CD4-positive, alpha-beta T cell (primary cell): ENCODE measurements at regions not wholly inside any gene's neighbourhood (a gene's known extent, or its start where the extent isn't known, plus 50 kb on each side); places are given as distances from the start of the nearest gene placed in this dataset.

Experiments
- ATAC-seq: fragments of 200-7000 bp; cut with Tn5 transposase; one replicate; pipeline ENCODE4 v1.10.0; 2022; ENCODE audit warnings: mild to moderate bottlenecking; ENCODE audit not compliant: poor library complexity
- CTCF ChIA-PET: fragments of 350-600 bp; sonication (Branson Sonifier 250); formaldehyde crosslinking; loops from one replicate; lab custom pipeline; 2021; ENCODE audit warnings: antibody characterized with exemption, inconsistent platforms; lab: Charles Lee
- POLR2A ChIA-PET: fragments of 350-600 bp; sonication (Branson Sonifier 250); formaldehyde crosslinking; loops from one replicate; lab custom pipeline; 2021; ENCODE audit warnings: antibody characterized with exemption, inconsistent platforms; lab: Charles Lee
- DNase-seq, 14 experiments: peaks; one replicate each; pipeline ENCODE4 v3.0.0-alpha.2; 2013 to 2020; ENCODE audit warnings: mixed read lengths in 2 of 14
- H3K27ac ChIP-seq, 2 donors: one replicate each; pipeline versions ENCODE4 v1.5.1 to v1.7.0; 2013; ENCODE audit warnings: low read length in 2 of 2, low read depth in 1 of 2, mild to moderate bottlenecking in 1 of 2
- H3K27me3 ChIP-seq, 2 experiments: 1 replicate in 1 of 2; 2 replicates in 1 of 2; pipeline versions ENCODE4 v1.6.1 to v1.7.0; 2013; ENCODE audit warnings: low read length in 2 of 2, control low read depth in 1 of 2, mild to moderate bottlenecking in 1 of 2, moderate library complexity in 1 of 2; ENCODE audit not compliant: insufficient read depth in 2 of 2, control insufficient read depth in 1 of 2
- H3K36me3 ChIP-seq: one replicate; pipeline ENCODE4 v1.6.1; 2013; ENCODE audit warnings: low read length, control low read depth; ENCODE audit not compliant: insufficient read depth
- H3K4me1 ChIP-seq: one replicate; pipeline ENCODE4 v1.6.1; 2013; ENCODE audit warnings: low read length, control low read depth; ENCODE audit not compliant: insufficient read depth
- H3K4me3 ChIP-seq: one replicate; pipeline ENCODE4 v1.5.1; 2013; ENCODE audit warnings: mild to moderate bottlenecking, low read length, moderate library complexity
- H3K9me3 ChIP-seq, 2 experiments: 1 replicate in 1 of 2; 2 replicates in 1 of 2; pipeline versions ENCODE4 v1.6.1 to v1.7.0; 2013; ENCODE audit warnings: low read length in 2 of 2, mild to moderate bottlenecking in 2 of 2, control low read depth in 1 of 2, moderate library complexity in 1 of 2; ENCODE audit not compliant: control insufficient read depth in 1 of 2, insufficient read depth in 1 of 2
- H3K27ac Mint-ChIP-seq: one replicate; pipeline ENCODE4 v1.8.0; 2020; ENCODE audit warnings: mixed read lengths
- H3K27me3 Mint-ChIP-seq: one replicate; pipeline ENCODE4 v1.8.0; 2021; ENCODE audit warnings: mixed read lengths
- H3K36me3 Mint-ChIP-seq: one replicate; pipeline ENCODE4 v1.8.0; 2021; ENCODE audit warnings: low read depth, mixed read lengths
- H3K4me1 Mint-ChIP-seq: one replicate; pipeline ENCODE4 v1.8.0; 2021; ENCODE audit warnings: low read depth, mixed read lengths
- H3K4me3 Mint-ChIP-seq: one replicate; pipeline ENCODE4 v1.8.0; 2020; ENCODE audit warnings: mild to moderate bottlenecking, mixed read lengths
- H3K9me3 Mint-ChIP-seq: one replicate; pipeline ENCODE4 v1.8.0; 2020; ENCODE audit warnings: mixed read lengths
- CTCF ChIP-seq: fragments of 200-600 bp; IDR thresholded peaks from one replicate; pipeline ENCODE4 v1.8.0; 2022; ENCODE audit warnings: antibody characterized with exemption, mild to moderate bottlenecking
- intact Hi-C, 2 experiments: fragments of 100-400 bp; cut with DNase I in 1 of 2; cut with micrococcal nuclease in 1 of 2; formaldehyde crosslinking; loops; one replicate each; pipeline versions ENCODE4 v1.15.1 to v1.9.0; 2023 to 2025; cut with DNase I, micrococcal nuclease

DNA sequence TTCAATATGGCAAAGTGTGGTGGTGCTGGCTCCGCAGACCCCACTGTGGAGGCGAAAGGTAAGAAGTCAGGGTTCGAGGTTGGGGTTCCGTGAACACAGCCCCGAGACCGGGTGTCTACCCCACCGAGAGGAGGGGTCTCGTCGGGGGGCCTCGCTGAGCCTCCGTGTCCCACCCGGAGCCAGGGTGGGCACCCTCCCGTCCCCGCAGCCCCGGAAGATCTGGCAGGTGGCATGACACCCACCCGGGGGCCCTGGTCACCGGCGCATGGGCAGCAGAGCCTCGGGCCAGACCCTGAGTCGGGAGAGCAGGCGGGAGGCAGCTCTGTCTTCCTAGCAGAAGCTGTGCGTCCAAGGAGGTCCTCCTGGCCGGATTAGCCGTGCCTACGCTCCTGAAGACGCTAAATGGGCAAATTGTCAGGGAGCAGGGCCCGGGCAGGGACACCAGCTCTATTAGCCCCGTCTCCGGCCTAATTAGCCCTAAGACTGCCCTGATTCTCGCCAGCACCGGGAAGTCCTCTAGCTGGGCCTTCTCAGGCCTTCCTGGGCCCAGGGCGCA lies 56.4 kb downstream of the UNCX start:
- POLR2A ChIA-PET, result no interaction called here
- ATAC-seq (no peak), DNase-seq (no peak)
- peaks cover 14 to 23% of the 10 kb centered on the region in 2 experiments for H3K27me3 ChIP-seq
- H3K9me3 ChIP-seq, result peaks cover 0 to 26% of the 10 kb centered on the region in 2 experiments
- CTCF ChIA-PET, result no interaction called here
- Mint-ChIP-seq H3K27ac (no peak overlapping the region), H3K36me3 (no peaks in the 10 kb centered on the region), H3K9me3 (no peaks in the 10 kb centered on the region), H3K4me3 (no peak overlapping the region), H3K27me3 (peaks cover 34% of the 10 kb centered on the region), H3K4me1 (no peaks in the 10 kb centered on the region)
- TF ChIP-seq CTCF, result no peak
- H3K4me3 ChIP-seq, result no peak overlapping the region
- peaks cover 10% of the 10 kb centered on the region for H3K4me1 ChIP-seq
- no peak overlapping the region for H3K27ac ChIP-seq
- H3K36me3 ChIP-seq, result no peaks in the 10 kb centered on the region
- intact Hi-C loops, result no loop called here

DNA sequence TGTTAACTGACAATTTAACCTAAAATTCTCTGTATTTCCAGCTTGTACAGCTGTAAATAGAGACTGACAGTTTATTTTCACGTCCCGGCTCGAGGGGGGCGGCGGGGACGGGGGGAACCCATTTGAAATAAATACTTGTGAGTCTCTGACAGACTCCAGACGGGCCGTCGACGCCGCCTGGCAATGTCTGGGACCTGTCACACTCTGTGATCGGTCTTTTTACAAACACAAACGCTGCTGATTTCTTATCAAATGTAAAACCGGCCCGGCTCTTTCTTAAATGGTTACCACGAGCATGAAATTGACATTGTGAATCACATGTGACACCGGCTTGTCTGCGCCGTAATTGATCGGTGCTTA lies 57.0 kb downstream of the UNCX start:
- ChIA-PET POLR2A (no interaction called here), CTCF (no interaction called here)
- Mint-ChIP-seq H3K4me1 (no peaks in the 10 kb centered on the region), H3K27ac (no peak overlapping the region), H3K9me3 (no peaks in the 10 kb centered on the region), H3K36me3 (no peaks in the 10 kb centered on the region), H3K27me3 (peaks cover 37% of the 10 kb centered on the region), H3K4me3 (peak overlapping the region; percentile 84)
- H3K9me3 ChIP-seq, result peaks cover 0 to 28% of the 10 kb centered on the region in 2 experiments
- DNase-seq (no peak), ATAC-seq (no peak)
- no peak overlapping the region for H3K27ac ChIP-seq
- H3K4me1 ChIP-seq, result peaks cover 10% of the 10 kb centered on the region
- TF ChIP-seq CTCF, result no peak
- peaks cover 14 to 27% of the 10 kb centered on the region in 2 experiments for H3K27me3 ChIP-seq
- no peaks in the 10 kb centered on the region for H3K36me3 ChIP-seq
- H3K4me3 ChIP-seq, result no peak overlapping the region
- intact Hi-C loops, result no loop called here

- Mint-ChIP-seq H3K4me1 (no peaks in the 10 kb centered on the region), H3K4me3 (peak overlapping the region; percentile 84), H3K9me3 (no peaks in the 10 kb centered on the region), H3K27me3 (peaks cover 37% of the 10 kb centered on the region), H3K36me3 (no peaks in the 10 kb centered on the region), H3K27ac (no peak overlapping the region)
- peaks cover 10% of the 10 kb centered on the region for H3K4me1 ChIP-seq
- peak overlapping the region; percentile 48 for H3K4me3 ChIP-seq
- H3K9me3 ChIP-seq, result peaks cover 0 to 28% of the 10 kb centered on the region in 2 experiments
- ChIA-PET POLR2A (no interaction called here), CTCF (no interaction called here)
- H3K27me3 ChIP-seq, result peaks cover 14 to 26% of the 10 kb centered on the region in 2 experiments
- H3K36me3 ChIP-seq, result no peaks in the 10 kb centered on the region
- no peak overlapping the region for H3K27ac ChIP-seq
- DNase-seq (peak in 9 of 14 experiments; percentile 6 to 64 (median 36)), ATAC-seq (peak; percentile 80)
- intact Hi-C loops, result no loop called here
- no peak for TF ChIP-seq CTCF
Measured at GRCh38 chr7:1290026-1290678, 57.5 kb downstream of the UNCX start.
